ENCODE measurements at regions not wholly inside any gene's neighbourhood (a gene's known extent, or its start where the extent isn't known, plus 50 kb on each side); places are given as distances from the start of the nearest gene placed in this dataset.

GRCh38 chr13:40207001-40207478 is 459.4 kb downstream of the FOXO1 start:
- TF ChIP-seq CTCF (IDR thresholded peaks at IDR 0.05; ENCODE audit: insufficient read depth, low read depth, low read length) (no peak), EZH2 (IDR thresholded peaks at IDR 0.05; ENCODE audit: insufficient read depth, low read length) (no peak)

All from astrocyte (in vitro differentiated cells and primary cell).